Heart left ventricle (tissue), 13 donors: ENCODE measurements at regions not wholly inside any gene's neighbourhood (a gene's known extent, or its start where the extent isn't known, plus 50 kb on each side); places are given as distances from the start of the nearest gene placed in this dataset.

Source experiments
- CTCF ChIP-seq, 12 donors: fragments of 200-600 bp; sonication (generic) in 4 of 12; IDR thresholded peaks; one replicate each; pipeline versions ENCODE4 v1.5.0 to v1.8.0; 2018 to 2022; ENCODE audit warnings: antibody characterized with exemption in 12 of 12, mild to moderate bottlenecking in 5 of 12
- POLR2A ChIP-seq, 2 donors: fragments of 450-650 bp; IDR thresholded peaks; one replicate each; pipeline ENCODE4 v1.6.1; 2017; ENCODE audit warnings: antibody characterized with exemption in 2 of 2, mild to moderate bottlenecking in 2 of 2, moderate library complexity in 2 of 2
- donor health status: ischemic (EF 13 %, LVEDD 7.1; RV severe dilation, severe dysfunction).
- donor health status: DM: no; HTN: yes; CAD: no.
- donor health status: DM: no; HTN: no; CAD: no.
- donor health status: ischemic (EF 25% LVEDD 6.9; RV normal size, moderate dysfunction).
- donor health status: ischemic (EF 25% LVEDD 5.7; RV mildly dilated, moderate dysfunction).
- donor health status: ischemic (EF 35%, LVEDD 5.7; RV mildly dilated, moderate dysfunction).
- donor health status: nonischemic (EF 11% LVEDD 7.7; RV severe dilation, severe dysfunction).
- donor health status: DM: yes; HTN: yes; CAD: no.
- donor health status: PGD.
- donor health status: ischemic (EF 29% LVEDD 5.4; RV normal size, mild dysfunction).
- donor health status: nonischemic (EF 23%, LVEDD 6.1; RV moderate dilation, normal function).

DNA sequence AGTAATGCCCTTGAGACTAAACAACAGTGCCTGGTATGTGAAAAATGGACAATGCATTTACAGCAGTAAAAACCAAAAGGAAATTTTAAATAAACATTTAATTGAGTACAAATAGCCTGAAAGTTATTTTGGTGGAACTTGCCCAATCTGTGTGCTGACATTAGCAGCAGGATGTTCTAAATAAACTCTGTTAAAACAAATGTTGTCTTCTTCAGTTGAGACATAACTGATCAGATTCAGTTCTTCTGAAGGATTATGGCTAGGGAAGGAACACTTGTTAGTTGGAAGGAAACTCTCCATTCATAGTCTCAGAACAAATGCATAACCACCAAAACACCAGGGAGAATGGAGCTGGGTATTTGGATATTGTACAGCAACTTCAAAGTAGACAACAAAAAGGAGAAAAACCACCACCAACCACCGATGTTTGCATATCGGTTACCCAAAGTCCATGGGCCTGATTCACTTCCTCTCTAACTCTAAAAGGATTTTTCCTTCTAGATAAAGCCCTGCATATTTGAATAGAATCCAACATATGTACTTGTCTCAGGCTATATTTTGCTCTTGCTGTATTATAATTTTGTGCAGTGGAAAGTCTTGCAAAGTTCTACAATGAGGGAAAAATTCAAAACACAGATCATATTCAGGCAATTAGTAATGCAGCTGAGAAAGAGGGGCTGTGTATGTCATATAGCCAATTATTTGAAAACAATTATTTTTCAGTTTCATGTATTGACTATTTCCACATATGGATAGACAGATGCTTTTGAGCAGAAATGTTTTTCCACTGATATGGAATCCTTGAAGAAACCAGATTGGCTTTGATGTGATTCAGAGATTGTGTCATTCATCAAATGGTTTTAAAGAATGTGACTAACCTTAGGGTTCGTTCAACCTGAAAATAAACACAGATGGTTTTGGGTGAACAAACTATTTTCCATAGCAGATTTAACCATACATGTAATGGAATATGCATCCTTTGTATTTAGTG, 152.2 kb upstream of the BMP4 start:
- TF ChIP-seq CTCF (IDR thresholded peaks at IDR 0.05) (no peak), POLR2A (IDR thresholded peaks at IDR 0.05) (no peak)
